ENCODE measurements at regions not wholly inside any gene's neighbourhood (a gene's known extent, or its start where the extent isn't known, plus 50 kb on each side); places are given as distances from the start of the nearest gene placed in this dataset.

DNA sequence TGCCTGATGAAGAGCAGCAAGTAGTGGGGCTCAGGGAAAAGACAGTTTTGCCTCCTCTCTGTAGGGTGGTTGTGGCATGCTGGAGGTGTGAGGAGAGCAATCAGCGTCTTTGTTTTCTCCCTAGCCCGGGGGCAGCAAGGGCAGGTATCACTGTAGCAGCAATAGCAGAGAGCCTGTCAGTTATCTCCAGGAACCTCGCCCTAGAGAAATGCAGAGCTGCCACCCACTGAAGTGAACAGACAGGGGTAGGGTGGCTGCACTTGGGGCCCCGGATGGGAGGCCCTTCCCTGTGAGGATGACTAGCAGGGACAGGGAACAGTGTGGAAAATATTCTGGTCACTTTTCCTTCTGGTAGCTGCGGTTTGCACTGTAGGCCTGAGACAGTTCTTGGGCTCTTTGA is 886.5 kb downstream of the CDH8 start:
- Histone ChIP-seq H3K27me3 (replicated peaks; ENCODE audit: control insufficient read depth, insufficient read depth, low read length) (no peaks in the 10 kb centered on the region), H3K4me3 (replicated peaks; ENCODE audit: low read depth, low read length) (no peak overlapping the region), H3K36me3 (ENCODE audit: control insufficient read depth, insufficient read depth, low read length) (no peaks in the 10 kb centered on the region)
- TF ChIP-seq CTCF (IDR thresholded peaks at IDR 0.05; ENCODE audit: insufficient read depth, low read length, poor library complexity, severe bottlenecking): no peak
- DNase-seq (ENCODE audit: extremely low read depth, insufficient read length): no peak

- no peak for TF ChIP-seq CTCF (IDR thresholded peaks at IDR 0.05; ENCODE audit: insufficient read depth, low read length, poor library complexity, severe bottlenecking)
- no peak for DNase-seq (ENCODE audit: extremely low read depth, insufficient read length)
- Histone ChIP-seq H3K4me3 (replicated peaks; ENCODE audit: low read depth, low read length) (no peak overlapping the region), H3K36me3 (ENCODE audit: control insufficient read depth, insufficient read depth, low read length) (no peaks in the 10 kb centered on the region), H3K27me3 (replicated peaks; ENCODE audit: control insufficient read depth, insufficient read depth, low read length) (no peaks in the 10 kb centered on the region)
These were observed 887.3 kb downstream of the CDH8 start for GRCh38 chr16:61148930-61149329.

DNA sequence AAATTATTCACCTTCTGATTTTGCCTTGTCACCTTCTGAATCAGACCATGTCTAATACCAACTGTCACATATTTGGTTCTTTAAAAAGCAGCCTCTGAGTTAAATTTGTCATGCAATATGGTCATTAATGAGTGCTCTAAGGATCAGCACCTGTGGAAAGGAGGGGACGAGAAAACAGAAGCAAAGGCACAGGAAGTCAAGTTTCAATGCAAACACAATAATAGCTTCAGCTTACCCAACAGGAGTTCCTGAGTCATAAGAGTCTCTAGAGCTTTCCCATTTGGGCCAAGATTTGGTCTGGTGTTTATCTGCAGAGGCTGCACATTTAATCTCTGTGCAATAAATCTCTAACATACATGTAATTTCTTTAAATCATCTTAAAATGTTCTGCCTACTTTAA is 889.8 kb downstream of the CDH8 start:
- Histone ChIP-seq H3K27me3 (replicated peaks; ENCODE audit: control insufficient read depth, insufficient read depth, low read length) (no peaks in the 10 kb centered on the region), H3K4me3 (replicated peaks; ENCODE audit: low read depth, low read length) (no peak overlapping the region), H3K36me3 (ENCODE audit: control insufficient read depth, insufficient read depth, low read length) (no peaks in the 10 kb centered on the region)
- TF ChIP-seq CTCF (IDR thresholded peaks at IDR 0.05; ENCODE audit: insufficient read depth, low read length, poor library complexity, severe bottlenecking): no peak
- DNase-seq (ENCODE audit: extremely low read depth, insufficient read length): no peak

DNA sequence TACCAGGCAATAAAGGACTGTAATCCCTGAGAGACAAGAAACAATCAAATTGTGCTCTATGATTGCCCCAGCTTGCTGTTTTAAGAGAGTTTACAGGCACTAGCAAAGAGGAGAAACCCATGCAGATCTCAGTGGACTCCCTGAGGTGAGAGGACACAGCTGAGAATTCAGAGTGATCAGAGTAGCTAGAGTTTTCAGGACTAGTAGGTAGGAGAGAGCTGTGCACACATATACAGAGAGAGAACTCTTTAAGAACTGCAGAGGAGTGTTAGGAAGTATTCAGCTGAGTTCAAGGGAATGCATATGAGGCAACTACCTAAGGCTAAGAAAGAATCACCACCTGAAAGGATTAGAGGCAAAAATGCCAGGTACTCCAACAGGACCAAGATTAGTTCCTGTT is 904.8 kb downstream of the CDH8 start:
- TF ChIP-seq CTCF (IDR thresholded peaks at IDR 0.05; ENCODE audit: insufficient read depth, low read length, poor library complexity, severe bottlenecking): no peak
- no peak overlapping the region for H3K4me3 ChIP-seq (replicated peaks; ENCODE audit: low read depth, low read length)
- H3K36me3 ChIP-seq (ENCODE audit: control insufficient read depth, insufficient read depth, low read length): no peaks in the 10 kb centered on the region
- no peaks in the 10 kb centered on the region for H3K27me3 ChIP-seq (replicated peaks; ENCODE audit: control insufficient read depth, insufficient read depth, low read length)
- DNase-seq (ENCODE audit: extremely low read depth, insufficient read length): no peak

DNA sequence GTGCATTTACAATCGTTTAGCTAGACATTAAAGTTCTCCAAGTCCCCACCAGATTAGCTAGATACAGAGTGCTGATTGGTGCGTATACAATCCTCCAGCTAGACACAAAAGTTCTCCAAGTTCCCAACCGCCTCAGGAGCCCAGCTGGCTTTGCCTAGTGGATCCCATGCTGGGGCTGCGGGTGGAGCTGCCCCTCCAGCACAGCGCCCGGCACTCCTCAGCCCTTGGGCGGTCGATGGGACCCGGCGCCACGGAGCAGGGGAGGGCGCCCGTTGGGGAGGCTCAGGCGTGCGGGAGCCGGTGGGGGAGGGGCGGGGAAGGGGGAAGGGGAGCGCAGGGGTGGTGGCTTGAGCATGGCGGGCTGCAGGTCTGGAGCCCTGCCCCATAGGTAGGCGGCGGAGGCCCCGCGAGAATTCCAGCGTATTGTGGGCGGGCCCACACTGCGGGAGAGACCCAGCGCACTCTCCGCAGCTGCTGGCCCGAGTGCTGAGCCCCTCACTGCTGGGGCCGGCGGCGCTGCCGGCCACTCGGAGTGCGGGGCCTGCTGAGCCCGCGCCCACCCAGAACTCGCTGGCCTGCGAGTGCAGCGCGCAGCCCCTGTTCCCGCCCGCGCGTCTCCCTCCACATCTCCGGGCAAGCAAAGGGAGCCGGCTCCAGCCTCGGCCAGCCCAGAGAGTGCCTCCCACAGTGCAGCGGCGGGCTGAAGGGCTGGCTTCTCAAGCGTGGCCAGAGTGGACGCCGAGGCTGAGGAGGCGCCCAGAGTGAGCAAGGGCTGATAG is 907.5 kb downstream of the CDH8 start:
- no peaks in the 10 kb centered on the region for H3K36me3 ChIP-seq (ENCODE audit: control insufficient read depth, insufficient read depth, low read length)
- H3K27me3 ChIP-seq (replicated peaks; ENCODE audit: control insufficient read depth, insufficient read depth, low read length): no peaks in the 10 kb centered on the region
- no peak overlapping the region for H3K4me3 ChIP-seq (replicated peaks; ENCODE audit: low read depth, low read length)
- no peak for DNase-seq (ENCODE audit: extremely low read depth, insufficient read length)
- TF ChIP-seq CTCF (IDR thresholded peaks at IDR 0.05; ENCODE audit: insufficient read depth, low read length, poor library complexity, severe bottlenecking): no peak

- no peak for DNase-seq (ENCODE audit: extremely low read depth, insufficient read length)
- TF ChIP-seq CTCF (IDR thresholded peaks at IDR 0.05; ENCODE audit: insufficient read depth, low read length, poor library complexity, severe bottlenecking): no peak
- H3K36me3 ChIP-seq (ENCODE audit: control insufficient read depth, insufficient read depth, low read length): no peaks in the 10 kb centered on the region
These were observed 930.7 kb downstream of the CDH8 start for GRCh38 chr16:61105544-61105943.

More at GRCh38 chr16:61105544-61105943, 930.7 kb downstream of the CDH8 start:
- H3K4me3 ChIP-seq (replicated peaks; ENCODE audit: low read depth, low read length): no peak overlapping the region
- H3K27me3 ChIP-seq (replicated peaks; ENCODE audit: control insufficient read depth, insufficient read depth, low read length): no peaks in the 10 kb centered on the region

All from GM06990 (cell line).